CD14-positive monocyte (primary cell): ENCODE measurements at regions not wholly inside any gene's neighbourhood (a gene's known extent, or its start where the extent isn't known, plus 50 kb on each side); places are given as distances from the start of the nearest gene placed in this dataset.

Source experiments
- DNase-seq, 3 donors: peaks; one replicate each; pipeline ENCODE4 v3.0.0-alpha.2; 2011 to 2022
- H2AFZ ChIP-seq: 2 replicates; pipeline ENCODE4 v1.6.0; 2012; ENCODE audit warnings: mild to moderate bottlenecking, low read depth, low read length, inconsistent platforms; ENCODE audit not compliant: insufficient read depth, poor library complexity, severe bottlenecking
- H3K27ac ChIP-seq, 2 donors: 1 replicate in 1 of 2; 2 replicates in 1 of 2; pipeline ENCODE4 v1.5.1; 2012 to 2013; ENCODE audit warnings: low read length in 2 of 2, control low read depth in 1 of 2, inconsistent platforms in 1 of 2, low read depth in 1 of 2, mild to moderate bottlenecking in 1 of 2
- H3K27me3 ChIP-seq, 2 donors: one replicate each; pipeline versions ENCODE4 v1.6.0 to v1.6.1; 2011 to 2013; ENCODE audit warnings: low read length in 2 of 2; ENCODE audit not compliant: control insufficient read depth in 2 of 2, insufficient read depth in 2 of 2
- H3K36me3 ChIP-seq, 2 donors: replicated peaks in 1 of 2; 1 replicate in 1 of 2; 2 replicates in 1 of 2; pipeline versions ENCODE4 v1.5.1 to v1.6.1; 2012 to 2013; ENCODE audit warnings: low read length in 2 of 2, control low read depth in 1 of 2, inconsistent platforms in 1 of 2, mild to moderate bottlenecking in 1 of 2; ENCODE audit not compliant: insufficient read depth in 2 of 2, control insufficient read depth in 1 of 2
- H3K4me1 ChIP-seq, 2 donors: 1 replicate in 1 of 2; 2 replicates in 1 of 2; pipeline versions ENCODE4 v1.5.1 to v1.6.1; 2012 to 2013; ENCODE audit warnings: low read length in 2 of 2, control low read depth in 1 of 2, inconsistent platforms in 1 of 2, mild to moderate bottlenecking in 1 of 2, moderate library complexity in 1 of 2; ENCODE audit not compliant: insufficient read depth in 2 of 2, control insufficient read depth in 1 of 2
- H3K4me2 ChIP-seq: replicated peaks from 2 replicates; pipeline ENCODE3; 2012; ENCODE audit warnings: low read length, moderate library complexity, mild to moderate bottlenecking; ENCODE audit not compliant: poor library complexity, severe bottlenecking; ENCODE audit errors: extremely low read depth
- H3K4me3 ChIP-seq, 3 experiments: fragments of 200-600 bp in 1 of 3; sonication (generic) in 1 of 3; replicated peaks in 1 of 3; 1 replicate in 2 of 3; 2 replicates in 1 of 3; pipeline ENCODE4 v1.5.1; 2011 to 2013; ENCODE audit warnings: low read length in 3 of 3, mild to moderate bottlenecking in 3 of 3, control low read depth in 2 of 3, low read depth in 2 of 3, inconsistent platforms in 1 of 3, moderate library complexity in 1 of 3
- H3K79me2 ChIP-seq: 2 replicates; pipeline ENCODE4 v1.6.0; 2012; ENCODE audit warnings: mild to moderate bottlenecking, control low read depth, inconsistent platforms, low read length, moderate library complexity; ENCODE audit not compliant: insufficient read depth
- H3K9ac ChIP-seq: 2 replicates; pipeline ENCODE4 v1.6.0; 2017; ENCODE audit warnings: low read length, mild to moderate bottlenecking; ENCODE audit not compliant: insufficient read depth, poor library complexity, severe bottlenecking
- H3K9me3 ChIP-seq, 2 donors: replicated peaks in 1 of 2; 1 replicate in 1 of 2; 2 replicates in 1 of 2; pipeline versions ENCODE4 v1.5.1 to v1.6.1; 2012 to 2013; ENCODE audit warnings: low read length in 2 of 2, control low read depth in 1 of 2; ENCODE audit not compliant: control insufficient read depth in 1 of 2, insufficient read depth in 1 of 2
- H4K20me1 ChIP-seq: 2 replicates; pipeline ENCODE4 v1.6.0; 2012; ENCODE audit warnings: mild to moderate bottlenecking, low read length, control low read depth, moderate library complexity; ENCODE audit not compliant: insufficient read depth
- H3K27ac Mint-ChIP-seq, 7 donors: one replicate each; pipeline ENCODE4 v1.8.0; 2020; ENCODE audit warnings: mild to moderate bottlenecking in 7 of 7, mixed read lengths in 7 of 7, moderate library complexity in 6 of 7, inconsistent platforms in 2 of 7
- H3K27me3 Mint-ChIP-seq, 3 donors: one replicate each; pipeline ENCODE4 v1.8.0; 2021 to 2022; ENCODE audit warnings: low read depth in 3 of 3, mild to moderate bottlenecking in 3 of 3, mixed read lengths in 3 of 3, moderate library complexity in 3 of 3, inconsistent platforms in 1 of 3
- H3K36me3 Mint-ChIP-seq, 2 donors: one replicate each; pipeline ENCODE4 v1.8.0; 2020; ENCODE audit warnings: mixed read lengths in 2 of 2, inconsistent platforms in 1 of 2, mild to moderate bottlenecking in 1 of 2
- H3K4me1 Mint-ChIP-seq: one replicate; pipeline ENCODE4 v1.8.0; 2020; ENCODE audit warnings: mild to moderate bottlenecking, mixed read lengths
- H3K4me3 Mint-ChIP-seq, 2 donors: one replicate each; pipeline ENCODE4 v1.8.0; 2020; ENCODE audit warnings: mild to moderate bottlenecking in 2 of 2, mixed read lengths in 2 of 2, moderate library complexity in 1 of 2
- H3K9me3 Mint-ChIP-seq, 7 donors: one replicate each; pipeline ENCODE4 v1.8.0; 2020 to 2022; ENCODE audit warnings: mixed read lengths in 7 of 7, mild to moderate bottlenecking in 6 of 7, moderate library complexity in 6 of 7, inconsistent platforms in 2 of 7
- CTCF ChIP-seq: fragments of 200-600 bp; IDR thresholded peaks from one replicate; pipeline ENCODE4 v1.8.0; 2022; ENCODE audit warnings: antibody characterized with exemption, mild to moderate bottlenecking
- WGBS: methylation state at CpG from one replicate; pipeline ENCODE4 v1.1.5; 2013; ENCODE audit warnings: missing lambda C conversion rate; ENCODE audit not compliant: insufficient coverage; 5-methylcytosine and 5-hydroxymethylcytosine counted together
- intact Hi-C, 2 donors: fragments of 100-400 bp; cut with micrococcal nuclease; formaldehyde crosslinking; loops; one replicate each; pipeline versions ENCODE4 v1.15.0 to v1.15.1; 2023

GRCh38 chr12:111046896-111047295, 126.5 kb upstream of the MYL2 start:
- Histone ChIP-seq H2AFZ (no peak overlapping the region), H3K4me3 (no peak overlapping the region), H3K9me3 (no peaks in the 10 kb centered on the region), H3K27ac (no peak overlapping the region), H3K4me2 (no peak overlapping the region), H3K36me3 (no peaks in the 10 kb centered on the region), H3K27me3 (peaks cover 0 to 2% of the 10 kb centered on the region in 2 donors), H4K20me1 (no peaks in the 10 kb centered on the region), H3K9ac (no peak overlapping the region), H3K4me1 (no peaks in the 10 kb centered on the region), H3K79me2 (no peaks in the 10 kb centered on the region)
- peaks cover 4% of the 10 kb centered on the region for H3K4me1 Mint-ChIP-seq
- H3K4me3 Mint-ChIP-seq: no peak overlapping the region
- WGBS: 100% methylated on average over 8 of the region's 22 CpGs
- no peaks in the 10 kb centered on the region for H3K36me3 Mint-ChIP-seq
- no peak for TF ChIP-seq CTCF
- DNase-seq: no peak
- H3K27me3 Mint-ChIP-seq: peaks cover 6 to 8% (median 7%) of the 10 kb centered on the region in 3 donors
- H3K9me3 Mint-ChIP-seq: peaks cover 0 to 2% (median 0%) of the 10 kb centered on the region in 7 donors
- intact Hi-C loops: no loop called here
- H3K27ac Mint-ChIP-seq: no peak overlapping the region

- H3K4me3 Mint-ChIP-seq: no peak overlapping the region
- H3K9me3 Mint-ChIP-seq: peaks cover 0 to 2% (median 0%) of the 10 kb centered on the region in 7 donors
- Histone ChIP-seq H3K4me1 (no peaks in the 10 kb centered on the region), H3K9me3 (no peaks in the 10 kb centered on the region), H3K4me3 (no peak overlapping the region), H3K27me3 (peaks cover 0 to under 1% of the 10 kb centered on the region in 2 donors), H3K9ac (no peak overlapping the region), H3K27ac (no peak overlapping the region), H2AFZ (no peak overlapping the region), H3K36me3 (no peaks in the 10 kb centered on the region), H4K20me1 (no peaks in the 10 kb centered on the region), H3K4me2 (no peak overlapping the region), H3K79me2 (no peaks in the 10 kb centered on the region)
- DNase-seq: no peak
- TF ChIP-seq CTCF: no peak
- H3K27me3 Mint-ChIP-seq: peaks cover 8% of the 10 kb centered on the region in 3 donors
- WGBS: 98% methylated on average over 5 of the region's 7 CpGs
- no peaks in the 10 kb centered on the region for H3K36me3 Mint-ChIP-seq
- no peak overlapping the region for H3K27ac Mint-ChIP-seq
- intact Hi-C loops: no loop called here
- H3K4me1 Mint-ChIP-seq: peaks cover 4% of the 10 kb centered on the region
Observed at GRCh38 chr12:111045941-111046340, 125.6 kb upstream of the MYL2 start.
